WERI-Rb-1 (cell line): ENCODE measurements at regions not wholly inside any gene's neighbourhood (a gene's known extent, or its start where the extent isn't known, plus 50 kb on each side); places are given as distances from the start of the nearest gene placed in this dataset.

Experiments used
- DNase-seq: peaks from one replicate; pipeline ENCODE4 v3.0.0-alpha.2; 2020
- H3K27ac ChIP-seq: fragments of 250-450 bp; sonication (Bioruptor Pico); 2 replicates; pipeline ENCODE4 v1.5.1; 2020; ENCODE audit warnings: mild to moderate bottlenecking, moderate library complexity
- H3K27me3 ChIP-seq: fragments of 250-450 bp; sonication (Bioruptor Pico); 2 replicates; pipeline ENCODE4 v1.5.1; 2021; ENCODE audit warnings: mild to moderate bottlenecking, low read depth, moderate library complexity; ENCODE audit not compliant: insufficient read depth, severe bottlenecking
- H3K36me3 ChIP-seq: fragments of 250-450 bp; sonication (Bioruptor Pico); 2 replicates; pipeline ENCODE4 v1.5.1; 2020; ENCODE audit warnings: mild to moderate bottlenecking, moderate library complexity
- H3K4me3 ChIP-seq: 2 replicates; pipeline ENCODE4 v1.5.1; 2011; ENCODE audit warnings: low read depth, mild to moderate bottlenecking, control low read depth, low read length
- H3K9me3 ChIP-seq: fragments of 250-450 bp; sonication (Bioruptor Pico); 2 replicates; pipeline ENCODE4 v1.5.1; 2021; ENCODE audit warnings: mild to moderate bottlenecking, moderate library complexity; ENCODE audit not compliant: severe bottlenecking
- TF ChIP-seq, protein P1 (sequence below): IDR thresholded peaks from 2 replicates; pipeline ENCODE4 v1.5.1; 2011; ENCODE audit warnings: low read depth, mild to moderate bottlenecking, control low read depth, inconsistent platforms, low read length

DNA sequence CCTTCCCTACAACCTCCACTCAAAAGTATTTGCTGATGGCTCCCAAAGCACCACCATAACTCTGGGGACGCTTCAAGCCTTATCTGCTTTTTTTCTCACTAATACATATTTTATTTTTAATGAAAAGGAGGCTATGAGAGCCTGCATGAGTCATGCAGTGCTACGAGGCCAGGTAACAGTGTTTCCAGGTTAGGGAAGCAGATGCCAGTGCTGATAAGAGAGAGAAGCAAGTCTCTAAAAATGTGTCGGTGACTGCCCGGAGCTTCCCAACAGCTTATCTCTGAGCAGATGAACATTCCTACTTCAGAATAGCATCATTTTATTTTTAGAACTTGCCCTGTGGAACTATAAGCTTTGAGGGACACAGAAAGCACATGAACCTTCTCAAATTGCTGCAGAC, 931.5 kb downstream of the CCSER2 start:
- Histone ChIP-seq H3K4me3 (no peak overlapping the region), H3K9me3 (no peaks in the 10 kb centered on the region), H3K27ac (no peak overlapping the region), H3K27me3 (no peaks in the 10 kb centered on the region), H3K36me3 (no peaks in the 10 kb centered on the region)
- TF ChIP-seq, protein P1, sequence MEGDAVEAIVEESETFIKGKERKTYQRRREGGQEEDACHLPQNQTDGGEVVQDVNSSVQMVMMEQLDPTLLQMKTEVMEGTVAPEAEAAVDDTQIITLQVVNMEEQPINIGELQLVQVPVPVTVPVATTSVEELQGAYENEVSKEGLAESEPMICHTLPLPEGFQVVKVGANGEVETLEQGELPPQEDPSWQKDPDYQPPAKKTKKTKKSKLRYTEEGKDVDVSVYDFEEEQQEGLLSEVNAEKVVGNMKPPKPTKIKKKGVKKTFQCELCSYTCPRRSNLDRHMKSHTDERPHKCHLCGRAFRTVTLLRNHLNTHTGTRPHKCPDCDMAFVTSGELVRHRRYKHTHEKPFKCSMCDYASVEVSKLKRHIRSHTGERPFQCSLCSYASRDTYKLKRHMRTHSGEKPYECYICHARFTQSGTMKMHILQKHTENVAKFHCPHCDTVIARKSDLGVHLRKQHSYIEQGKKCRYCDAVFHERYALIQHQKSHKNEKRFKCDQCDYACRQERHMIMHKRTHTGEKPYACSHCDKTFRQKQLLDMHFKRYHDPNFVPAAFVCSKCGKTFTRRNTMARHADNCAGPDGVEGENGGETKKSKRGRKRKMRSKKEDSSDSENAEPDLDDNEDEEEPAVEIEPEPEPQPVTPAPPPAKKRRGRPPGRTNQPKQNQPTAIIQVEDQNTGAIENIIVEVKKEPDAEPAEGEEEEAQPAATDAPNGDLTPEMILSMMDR: no peak
- no peak for DNase-seq

DNA sequence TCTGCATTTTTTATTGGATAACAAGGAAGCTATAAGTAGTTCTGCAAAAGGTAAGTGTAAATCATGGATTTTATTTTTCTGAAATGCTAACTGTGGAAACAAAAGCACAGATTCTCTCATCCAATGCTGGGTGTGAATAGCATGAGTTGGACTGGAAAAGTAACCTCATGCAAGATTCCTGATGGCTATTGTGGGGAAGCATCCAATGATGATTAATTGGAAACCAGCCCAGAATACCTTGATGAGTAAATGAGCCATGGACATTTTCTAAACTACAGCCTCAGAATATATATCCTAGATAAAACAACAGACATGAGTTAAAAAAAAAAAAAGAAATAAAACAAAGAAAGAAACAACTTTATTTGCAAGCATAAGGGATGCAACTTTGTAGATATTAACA, 934.6 kb downstream of the CCSER2 start:
- TF ChIP-seq, protein P1: no peak
- no peak overlapping the region for H3K4me3 ChIP-seq
- no peak for DNase-seq

DNA sequence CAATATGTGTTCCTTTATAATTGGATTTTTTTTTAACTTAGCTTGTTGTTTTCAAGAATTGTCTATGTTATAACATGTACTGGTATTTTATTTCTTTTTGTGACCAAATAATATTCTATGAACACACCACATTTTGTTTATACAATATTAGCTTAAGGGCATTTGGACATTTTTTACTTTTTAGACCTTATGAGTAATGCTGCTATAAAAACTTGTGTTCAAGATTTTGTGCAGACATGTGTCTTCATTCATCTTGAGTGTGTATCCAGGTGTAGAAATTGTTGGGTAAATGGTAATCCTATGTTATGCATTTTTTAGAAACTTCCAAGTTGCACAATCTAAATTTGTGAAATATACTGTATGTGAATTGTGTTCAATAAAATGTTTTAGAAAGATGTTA, 936.7 kb downstream of the CCSER2 start:
- TF ChIP-seq, protein P1: no peak
- H3K27ac ChIP-seq: no peak overlapping the region
- no peaks in the 10 kb centered on the region for H3K36me3 ChIP-seq
- no peak overlapping the region for H3K4me3 ChIP-seq
- H3K9me3 ChIP-seq: no peaks in the 10 kb centered on the region
- H3K27me3 ChIP-seq: no peaks in the 10 kb centered on the region
- no peak for DNase-seq

More for the DNA sequence above, 934.6 kb downstream of the CCSER2 start:
- no peaks in the 10 kb centered on the region for H3K36me3 ChIP-seq
- no peaks in the 10 kb centered on the region for H3K9me3 ChIP-seq
- H3K27ac ChIP-seq: no peak overlapping the region
- no peaks in the 10 kb centered on the region for H3K27me3 ChIP-seq

DNA sequence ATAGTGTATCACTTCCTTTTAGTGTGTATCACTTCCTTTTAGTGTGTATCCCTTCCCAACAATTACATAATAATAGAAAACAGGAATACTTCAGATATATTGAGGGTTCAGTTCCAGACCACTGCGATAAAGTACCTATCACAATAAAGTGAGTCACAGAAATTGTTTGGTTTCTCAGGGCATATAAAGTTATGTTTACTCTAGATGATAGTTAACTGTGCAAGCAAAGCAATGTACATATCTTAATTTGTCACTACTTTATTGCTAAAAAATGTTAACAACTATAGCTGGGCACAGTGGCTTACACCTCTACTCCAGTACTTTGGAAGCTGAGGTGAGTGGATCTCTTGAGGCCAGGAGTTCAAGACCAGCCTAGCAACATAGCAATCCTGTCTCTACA, 938.4 kb downstream of the CCSER2 start:
- DNase-seq: no peak
- TF ChIP-seq, protein P1: no peak
- H3K36me3 ChIP-seq: no peaks in the 10 kb centered on the region
- H3K4me3 ChIP-seq: no peak overlapping the region
- H3K9me3 ChIP-seq: no peaks in the 10 kb centered on the region
- H3K27ac ChIP-seq: no peak overlapping the region
- no peaks in the 10 kb centered on the region for H3K27me3 ChIP-seq

DNA sequence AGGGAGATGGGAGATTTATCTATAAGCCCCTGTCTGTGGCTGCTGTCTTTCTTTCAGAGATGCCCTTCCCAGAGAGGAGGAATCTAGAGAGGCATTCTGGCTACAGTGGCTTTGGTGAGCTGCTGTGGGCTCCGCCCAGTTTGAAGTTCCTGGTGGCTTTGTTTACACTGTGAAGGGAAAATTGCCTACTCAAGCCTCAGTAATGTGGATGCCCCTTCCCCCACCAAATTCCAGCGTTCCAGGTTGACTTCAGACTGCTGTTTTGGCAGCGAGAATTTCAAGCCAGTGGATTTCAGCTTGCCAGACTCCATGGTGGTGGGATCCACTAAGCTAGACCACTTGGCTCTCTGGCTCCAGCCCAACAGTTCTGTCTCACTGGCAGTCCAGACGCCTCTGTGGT, 951.6 kb downstream of the CCSER2 start:
- TF ChIP-seq, protein P1: no peak
- Histone ChIP-seq H3K27ac (peak overlapping the region; percentile 36), H3K9me3 (peaks cover 12% of the 10 kb centered on the region), H3K4me3 (no peak overlapping the region), H3K36me3 (no peaks in the 10 kb centered on the region), H3K27me3 (no peaks in the 10 kb centered on the region)
- DNase-seq: no peak

DNA sequence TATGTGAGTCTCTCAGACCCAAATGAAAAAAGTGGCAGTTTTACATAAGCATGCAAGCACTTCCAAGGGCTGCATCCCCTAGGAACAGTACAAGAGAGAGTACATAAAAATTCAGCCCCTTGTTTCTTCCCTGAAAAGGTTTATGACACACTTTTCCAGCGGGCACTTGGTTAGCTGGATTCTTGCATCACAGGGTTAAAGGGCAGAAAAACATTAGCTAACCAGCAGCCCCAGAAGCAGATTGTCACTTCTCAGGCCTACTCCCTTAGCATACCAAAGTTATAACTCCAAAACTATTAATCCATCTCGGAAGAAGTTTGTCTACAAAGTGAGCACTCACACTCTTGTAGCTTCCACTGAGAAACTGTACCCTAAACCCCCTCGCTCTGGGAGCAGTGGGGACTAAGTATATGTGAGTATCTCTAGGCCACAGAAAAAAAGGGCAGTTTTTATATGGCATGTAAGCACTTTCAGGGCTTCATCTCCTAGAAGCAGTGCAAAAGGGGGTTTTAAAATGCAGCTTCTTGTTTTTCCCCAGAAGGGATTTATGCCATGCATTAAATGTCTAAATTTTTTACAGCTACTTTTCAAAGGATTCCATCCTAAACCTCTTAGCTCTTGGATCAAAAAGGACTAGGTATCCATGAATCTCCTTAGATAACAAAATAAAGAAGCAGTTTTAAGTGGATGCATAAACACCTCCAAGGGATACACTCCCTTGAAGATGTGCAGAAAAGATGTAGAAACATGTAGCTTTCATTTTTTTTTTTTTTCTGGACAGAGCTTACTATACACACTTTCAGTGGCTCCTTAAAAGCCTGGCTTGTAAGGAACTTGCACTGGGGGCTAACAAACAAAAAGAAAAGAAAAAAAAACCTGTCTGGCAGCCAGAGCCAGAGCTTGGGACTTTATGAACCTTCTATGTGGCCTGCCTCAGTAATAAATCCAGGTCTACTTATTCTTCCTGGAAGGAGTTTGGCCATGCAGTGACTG, 956.7 kb downstream of the CCSER2 start:
- H3K27ac ChIP-seq: no peak overlapping the region
- TF ChIP-seq, protein P1: no peak
- DNase-seq: no peak

More for the DNA sequence above, 956.7 kb downstream of the CCSER2 start:
- H3K27me3 ChIP-seq: no peaks in the 10 kb centered on the region
- H3K36me3 ChIP-seq: no peaks in the 10 kb centered on the region
- H3K4me3 ChIP-seq: no peak overlapping the region
- no peaks in the 10 kb centered on the region for H3K9me3 ChIP-seq
